ENCODE measurements at regions not wholly inside any gene's neighbourhood (a gene's known extent, or its start where the extent isn't known, plus 50 kb on each side); places are given as distances from the start of the nearest gene placed in this dataset.

- in situ Hi-C loops (cut with MboI; ENCODE audit: low pct_unique_long_range_greater_than_20kb, low sequenced_read_pairs, unreplicated experiment), result no loop called here
- no peak for DNase-seq (ENCODE audit: low spot score)
Observed at GRCh38 chr1:212179394-212180076, 105.7 kb upstream of the PPP2R5A start.

DNA sequence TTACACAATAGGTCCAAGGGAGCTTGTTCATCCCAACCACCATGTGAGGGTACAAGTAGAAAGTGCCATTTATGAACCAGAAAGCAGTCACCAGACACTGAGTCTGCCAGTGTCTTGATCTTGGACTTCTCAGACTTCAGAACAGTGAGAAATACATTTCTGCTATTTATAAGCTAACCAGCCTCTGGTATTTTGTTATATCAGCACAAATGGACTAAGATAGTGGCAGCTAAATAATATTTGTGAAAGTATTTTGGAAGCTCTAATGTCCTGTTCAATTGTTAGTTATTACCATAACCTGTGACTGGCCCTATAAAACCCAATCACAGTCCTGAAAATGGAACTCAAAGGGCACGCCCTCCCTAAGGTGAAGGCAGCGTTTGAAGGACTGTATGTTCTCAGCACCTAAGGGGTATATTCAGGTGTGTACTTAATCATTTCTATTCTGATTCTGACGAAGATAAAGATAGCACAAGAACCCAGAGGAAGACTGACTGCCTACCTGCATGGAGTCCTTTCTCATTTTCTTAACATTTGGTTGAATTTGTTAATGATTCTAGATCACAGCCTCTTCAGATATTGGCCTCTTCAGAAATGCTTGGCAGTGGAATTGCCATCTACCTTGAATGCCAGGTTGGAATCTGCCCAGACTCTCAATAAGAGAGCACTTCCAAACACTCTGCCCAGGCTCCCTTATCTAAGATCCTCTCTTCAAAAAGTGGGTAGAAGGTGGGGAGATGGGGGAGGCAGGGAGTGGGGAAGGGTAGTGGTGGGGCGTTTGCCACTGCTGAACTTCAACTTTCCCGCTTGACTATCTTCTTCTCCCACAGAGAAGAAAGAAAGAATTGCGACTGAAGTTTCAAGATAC lies 104.0 kb upstream of the PPP2R5A start:
- TF ChIP-seq, protein P1, sequence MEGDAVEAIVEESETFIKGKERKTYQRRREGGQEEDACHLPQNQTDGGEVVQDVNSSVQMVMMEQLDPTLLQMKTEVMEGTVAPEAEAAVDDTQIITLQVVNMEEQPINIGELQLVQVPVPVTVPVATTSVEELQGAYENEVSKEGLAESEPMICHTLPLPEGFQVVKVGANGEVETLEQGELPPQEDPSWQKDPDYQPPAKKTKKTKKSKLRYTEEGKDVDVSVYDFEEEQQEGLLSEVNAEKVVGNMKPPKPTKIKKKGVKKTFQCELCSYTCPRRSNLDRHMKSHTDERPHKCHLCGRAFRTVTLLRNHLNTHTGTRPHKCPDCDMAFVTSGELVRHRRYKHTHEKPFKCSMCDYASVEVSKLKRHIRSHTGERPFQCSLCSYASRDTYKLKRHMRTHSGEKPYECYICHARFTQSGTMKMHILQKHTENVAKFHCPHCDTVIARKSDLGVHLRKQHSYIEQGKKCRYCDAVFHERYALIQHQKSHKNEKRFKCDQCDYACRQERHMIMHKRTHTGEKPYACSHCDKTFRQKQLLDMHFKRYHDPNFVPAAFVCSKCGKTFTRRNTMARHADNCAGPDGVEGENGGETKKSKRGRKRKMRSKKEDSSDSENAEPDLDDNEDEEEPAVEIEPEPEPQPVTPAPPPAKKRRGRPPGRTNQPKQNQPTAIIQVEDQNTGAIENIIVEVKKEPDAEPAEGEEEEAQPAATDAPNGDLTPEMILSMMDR (IDR thresholded peaks at IDR 0.05; ENCODE audit: extremely low read depth, insufficient read depth, missing control alignments), result no peak
- no peak for DNase-seq (ENCODE audit: low spot score)
- in situ Hi-C loops (cut with MboI; ENCODE audit: low pct_unique_long_range_greater_than_20kb, low sequenced_read_pairs, unreplicated experiment), result no loop called here

More at GRCh38 chr1:212179394-212180076, 105.7 kb upstream of the PPP2R5A start:
- TF ChIP-seq, protein P1 (IDR thresholded peaks at IDR 0.05; ENCODE audit: extremely low read depth, insufficient read depth, missing control alignments), result no peak

- DNase-seq (ENCODE audit: low spot score), result no peak
- TF ChIP-seq, protein P1 (IDR thresholded peaks at IDR 0.05; ENCODE audit: extremely low read depth, insufficient read depth, missing control alignments), result no peak
- in situ Hi-C loops (cut with MboI; ENCODE audit: low pct_unique_long_range_greater_than_20kb, low sequenced_read_pairs, unreplicated experiment), result no loop called here
Observed at GRCh38 chr1:212182171-212182570, 103.0 kb upstream of the PPP2R5A start.

GRCh38 chr1:212182579-212182978 lies 102.6 kb upstream of the PPP2R5A start:
- no peak for DNase-seq (ENCODE audit: low spot score)
- TF ChIP-seq, protein P1 (IDR thresholded peaks at IDR 0.05; ENCODE audit: extremely low read depth, insufficient read depth, missing control alignments), result no peak
- in situ Hi-C loops (cut with MboI; ENCODE audit: low pct_unique_long_range_greater_than_20kb, low sequenced_read_pairs, unreplicated experiment), result no loop called here

DNA sequence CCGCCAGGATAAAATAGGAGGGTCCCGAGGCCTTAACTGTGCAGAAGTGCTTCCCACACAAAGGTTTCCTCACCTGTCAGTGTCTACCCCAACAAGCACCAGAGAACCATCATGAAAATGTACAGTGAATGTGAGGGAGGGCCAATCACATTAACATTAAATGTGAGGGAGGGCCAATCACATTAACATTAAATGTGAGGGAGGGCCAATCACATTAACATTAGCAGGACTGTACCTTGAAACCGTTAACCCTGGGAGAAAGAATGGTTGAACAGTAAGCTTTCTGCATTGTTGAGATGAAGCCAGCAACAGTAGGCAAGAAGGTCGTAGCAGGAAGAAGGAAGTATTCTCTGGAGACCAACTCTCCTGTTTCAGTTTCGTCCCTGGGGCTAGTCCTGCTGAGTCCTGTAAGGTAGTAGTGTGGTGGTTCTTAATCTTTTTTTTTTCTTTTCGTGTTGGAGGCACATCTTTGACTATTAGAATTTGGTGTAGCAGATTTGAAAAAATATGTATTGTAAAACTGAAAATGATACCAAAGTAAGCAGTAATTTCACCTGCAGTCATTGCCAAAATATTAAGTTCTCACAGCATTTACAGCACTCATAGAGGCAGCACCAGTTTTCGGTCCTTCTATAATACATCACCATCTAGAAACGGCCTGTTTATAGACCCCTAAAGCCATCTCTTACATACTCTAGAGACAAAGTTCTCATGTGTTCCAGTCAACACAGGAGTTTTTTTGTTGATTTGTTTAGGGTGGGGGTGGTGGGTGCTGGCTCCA lies 98.6 kb upstream of the PPP2R5A start:
- TF ChIP-seq, protein P1 (IDR thresholded peaks at IDR 0.05; ENCODE audit: extremely low read depth, insufficient read depth, missing control alignments), result no peak
- DNase-seq (ENCODE audit: low spot score), result peak; percentile 80
- in situ Hi-C loops (cut with MboI; ENCODE audit: low pct_unique_long_range_greater_than_20kb, low sequenced_read_pairs, unreplicated experiment), result no loop called here
